Chondrocyte (in vitro differentiated cells): ENCODE measurements at regions not wholly inside any gene's neighbourhood (a gene's known extent, or its start where the extent isn't known, plus 50 kb on each side); places are given as distances from the start of the nearest gene placed in this dataset.

Experiments
- DNase-seq: peaks from one replicate; pipeline ENCODE4 v3.0.0; 2021; ENCODE audit warnings: mixed read lengths, low spot score
- H3K27ac Mint-ChIP-seq: one replicate; pipeline ENCODE4 v1.8.0; 2021; ENCODE audit warnings: mild to moderate bottlenecking, moderate library complexity, mixed read lengths; ENCODE audit not compliant: unreplicated experiment
- H3K27me3 Mint-ChIP-seq: 2 replicates; pipeline ENCODE4 v1.8.0; 2021; ENCODE audit warnings: low read depth, mixed read lengths
- H3K36me3 Mint-ChIP-seq: 2 replicates; pipeline ENCODE4 v1.8.0; 2021; ENCODE audit warnings: low read depth, mixed read lengths
- H3K4me1 Mint-ChIP-seq: 2 replicates; pipeline ENCODE4 v1.8.0; 2021; ENCODE audit warnings: low read depth, mild to moderate bottlenecking, mixed read lengths
- H3K4me3 Mint-ChIP-seq: one replicate; pipeline ENCODE4 v1.8.0; 2021; ENCODE audit warnings: mild to moderate bottlenecking, moderate library complexity, mixed read lengths; ENCODE audit not compliant: unreplicated experiment
- H3K9me3 Mint-ChIP-seq: 2 replicates; pipeline ENCODE4 v1.8.0; 2021; ENCODE audit warnings: low read depth, mixed read lengths
- TF ChIP-seq, protein P1 (sequence below): fragments of 200-600 bp; sonication (generic); IDR thresholded peaks from 2 replicates; pipeline ENCODE4 v1.5.0; 2021; ENCODE audit warnings: antibody characterized with exemption, mild to moderate bottlenecking, moderate library complexity

DNA sequence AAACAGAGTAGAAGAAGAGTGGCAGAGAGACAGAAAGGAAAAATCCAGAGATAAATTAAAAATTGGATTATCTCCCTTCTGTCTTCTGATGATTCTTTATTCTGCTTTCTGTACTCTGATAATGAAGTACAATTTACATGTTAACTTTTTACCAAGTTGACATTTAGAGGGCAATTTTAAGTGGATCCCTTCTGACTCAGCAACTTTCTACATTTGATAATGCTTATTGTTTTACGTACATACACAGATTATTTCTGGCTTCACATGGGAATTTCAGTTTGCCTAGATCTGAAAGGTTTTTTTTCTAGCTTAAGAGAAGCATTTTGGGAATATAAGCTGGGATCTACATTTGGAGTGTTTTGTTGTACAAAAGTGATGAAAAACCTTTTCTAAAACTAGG is 491.3 kb downstream of the OTOL1 start:
- Mint-ChIP-seq H3K9me3 (no peaks in the 10 kb centered on the region), H3K27ac (no peak overlapping the region), H3K27me3 (no peaks in the 10 kb centered on the region), H3K4me3 (no peak overlapping the region), H3K36me3 (no peaks in the 10 kb centered on the region), H3K4me1 (peaks cover 3% of the 10 kb centered on the region)
- TF ChIP-seq, protein P1, sequence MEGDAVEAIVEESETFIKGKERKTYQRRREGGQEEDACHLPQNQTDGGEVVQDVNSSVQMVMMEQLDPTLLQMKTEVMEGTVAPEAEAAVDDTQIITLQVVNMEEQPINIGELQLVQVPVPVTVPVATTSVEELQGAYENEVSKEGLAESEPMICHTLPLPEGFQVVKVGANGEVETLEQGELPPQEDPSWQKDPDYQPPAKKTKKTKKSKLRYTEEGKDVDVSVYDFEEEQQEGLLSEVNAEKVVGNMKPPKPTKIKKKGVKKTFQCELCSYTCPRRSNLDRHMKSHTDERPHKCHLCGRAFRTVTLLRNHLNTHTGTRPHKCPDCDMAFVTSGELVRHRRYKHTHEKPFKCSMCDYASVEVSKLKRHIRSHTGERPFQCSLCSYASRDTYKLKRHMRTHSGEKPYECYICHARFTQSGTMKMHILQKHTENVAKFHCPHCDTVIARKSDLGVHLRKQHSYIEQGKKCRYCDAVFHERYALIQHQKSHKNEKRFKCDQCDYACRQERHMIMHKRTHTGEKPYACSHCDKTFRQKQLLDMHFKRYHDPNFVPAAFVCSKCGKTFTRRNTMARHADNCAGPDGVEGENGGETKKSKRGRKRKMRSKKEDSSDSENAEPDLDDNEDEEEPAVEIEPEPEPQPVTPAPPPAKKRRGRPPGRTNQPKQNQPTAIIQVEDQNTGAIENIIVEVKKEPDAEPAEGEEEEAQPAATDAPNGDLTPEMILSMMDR = no peak
- DNase-seq = no peak

GRCh38 chr3:161989012-161989411 is 492.4 kb downstream of the OTOL1 start:
- no peaks in the 10 kb centered on the region for H3K27me3 Mint-ChIP-seq
- no peaks in the 10 kb centered on the region for H3K36me3 Mint-ChIP-seq
- no peak overlapping the region for H3K27ac Mint-ChIP-seq
- no peaks in the 10 kb centered on the region for H3K9me3 Mint-ChIP-seq
- DNase-seq = no peak
- no peak overlapping the region for H3K4me3 Mint-ChIP-seq
- TF ChIP-seq, protein P1 = no peak
- peaks cover 3% of the 10 kb centered on the region for H3K4me1 Mint-ChIP-seq

DNA sequence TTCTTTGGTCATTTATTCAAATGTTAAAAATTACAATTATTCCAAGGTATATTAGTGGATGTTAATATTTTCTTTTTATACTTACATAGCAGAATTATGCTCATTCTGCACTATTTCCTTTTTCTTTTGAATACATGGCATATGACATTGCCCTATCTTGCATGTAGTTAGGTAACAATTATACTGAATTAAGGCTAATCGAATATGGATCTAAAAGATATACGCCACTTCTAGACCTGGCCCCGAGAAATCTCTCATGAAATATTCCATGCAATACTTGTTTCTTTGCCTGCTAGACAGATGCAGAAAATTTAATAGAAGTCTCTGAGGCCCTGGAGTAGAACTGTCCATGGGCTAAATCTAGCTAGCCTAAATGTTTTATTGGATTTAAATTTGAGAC is 493.4 kb downstream of the OTOL1 start:
- TF ChIP-seq, protein P1 = no peak
- Mint-ChIP-seq H3K27me3 (no peaks in the 10 kb centered on the region), H3K4me1 (peaks cover 3% of the 10 kb centered on the region), H3K4me3 (no peak overlapping the region), H3K36me3 (no peaks in the 10 kb centered on the region), H3K27ac (no peak overlapping the region), H3K9me3 (no peaks in the 10 kb centered on the region)
- no peak for DNase-seq

DNA sequence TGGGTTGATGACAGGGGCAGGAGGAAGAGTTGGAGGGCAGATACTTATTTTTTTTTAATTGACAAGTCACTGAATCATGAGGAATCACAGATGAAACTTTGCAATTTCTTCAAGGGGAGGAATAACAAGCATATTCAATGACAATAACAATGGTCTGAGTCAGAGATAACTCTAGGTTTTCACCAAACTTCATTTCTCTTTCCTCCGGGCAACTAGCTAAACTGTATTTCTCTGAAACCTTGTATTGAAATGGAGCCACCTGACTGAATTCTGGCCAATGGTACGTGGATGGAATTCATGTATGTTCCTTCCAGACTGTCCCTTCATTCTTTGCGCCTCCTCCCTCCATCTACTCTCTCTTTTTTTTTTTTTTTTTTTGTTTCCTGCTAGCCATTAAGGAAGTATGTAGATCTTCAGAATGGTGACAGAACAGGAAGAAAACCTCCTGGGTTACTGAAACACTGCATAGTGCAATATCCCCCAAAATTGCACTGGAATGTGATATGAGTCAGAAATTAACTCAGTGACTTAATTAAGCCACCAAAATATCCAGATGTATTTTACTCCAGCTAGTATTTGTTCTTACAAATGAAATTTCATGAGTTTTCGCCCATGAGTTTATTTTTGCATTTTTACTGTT is 495.4 kb downstream of the OTOL1 start:
- H3K4me1 Mint-ChIP-seq = peaks cover 3% of the 10 kb centered on the region
- no peak for DNase-seq
- no peaks in the 10 kb centered on the region for H3K36me3 Mint-ChIP-seq
- H3K27ac Mint-ChIP-seq = no peak overlapping the region
- H3K27me3 Mint-ChIP-seq = no peaks in the 10 kb centered on the region
- no peaks in the 10 kb centered on the region for H3K9me3 Mint-ChIP-seq
- TF ChIP-seq, protein P1 = no peak
- no peak overlapping the region for H3K4me3 Mint-ChIP-seq

GRCh38 chr3:161999846-162000245 is 503.2 kb downstream of the OTOL1 start:
- Mint-ChIP-seq H3K4me3 (no peak overlapping the region), H3K27me3 (no peaks in the 10 kb centered on the region), H3K36me3 (peaks cover 2% of the 10 kb centered on the region), H3K27ac (no peak overlapping the region), H3K4me1 (no peaks in the 10 kb centered on the region), H3K9me3 (peaks cover 40% of the 10 kb centered on the region)
- no peak for DNase-seq
- TF ChIP-seq, protein P1 = no peak
